ENCODE measurements at regions not wholly inside any gene's neighbourhood (a gene's known extent, or its start where the extent isn't known, plus 50 kb on each side); places are given as distances from the start of the nearest gene placed in this dataset.
"Not testable (repeated sequence)": the region's sequence is repeated elsewhere in the genome, so short reads cannot be mapped to it uniquely, and the experiment has no call there.

DNA sequence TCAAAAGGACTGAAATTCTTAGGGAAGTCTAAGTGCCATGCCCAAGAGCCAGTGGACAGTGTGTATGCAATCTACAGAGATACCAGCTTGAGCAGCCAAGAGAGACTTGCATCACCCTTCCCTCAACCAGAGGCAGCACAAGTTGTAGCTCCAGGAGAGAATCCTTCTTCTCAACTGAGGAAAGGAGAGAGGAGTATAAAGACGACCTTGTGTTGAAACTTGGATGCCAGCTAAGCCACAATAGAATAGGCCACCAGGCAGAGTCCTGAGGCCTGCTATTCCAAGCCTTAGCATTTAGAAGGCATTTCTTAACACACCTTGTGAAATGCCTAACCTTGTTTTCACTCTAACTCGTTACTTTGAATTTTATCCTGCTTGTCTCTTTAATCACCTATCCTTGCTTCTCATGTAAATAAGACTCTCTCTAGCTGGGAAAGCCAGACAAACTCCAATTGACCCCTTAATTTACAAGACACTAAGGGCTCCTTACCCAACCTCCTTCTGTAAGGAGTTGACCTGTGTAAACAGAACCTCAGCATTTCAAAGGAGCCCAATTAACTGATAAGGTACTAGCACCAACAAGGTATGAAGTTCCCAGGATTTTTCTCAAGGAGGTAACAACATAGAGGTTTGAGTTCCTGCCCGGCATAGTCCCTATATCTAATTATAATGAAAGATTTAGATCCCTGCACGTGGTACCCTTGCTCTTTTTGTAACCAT lies 738.8 kb downstream of the AMY1C start:
- no peak for DNase-seq

DNA sequence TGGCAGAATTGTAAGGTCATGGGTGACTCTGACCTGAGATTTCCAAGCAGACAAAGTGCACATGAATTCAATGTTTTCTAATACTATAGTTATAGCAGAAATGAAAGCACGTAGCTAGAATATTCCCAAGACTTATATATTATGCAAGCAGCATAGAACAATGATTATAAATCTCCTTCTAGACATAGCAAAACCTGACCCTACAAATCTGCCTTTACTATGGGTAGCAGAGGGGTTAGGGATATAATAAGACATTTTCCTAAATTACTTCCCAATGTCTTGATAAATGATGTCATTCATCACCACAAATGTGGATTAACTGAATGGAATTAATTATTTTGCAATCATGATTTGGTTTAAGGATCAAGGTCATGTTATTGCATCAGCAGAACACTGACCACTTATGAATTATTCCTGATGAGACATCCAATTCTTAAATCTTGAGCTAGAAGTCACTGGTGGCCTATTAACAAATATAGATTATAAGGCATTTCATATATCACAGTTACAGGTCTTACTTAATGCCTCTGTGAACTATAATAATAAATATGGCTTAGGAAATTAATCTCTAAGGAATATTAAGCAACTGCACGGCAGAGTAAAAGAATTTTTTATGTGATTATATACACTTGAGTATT lies 776.6 kb downstream of the AMY1C start:
- no peak for DNase-seq

DNA sequence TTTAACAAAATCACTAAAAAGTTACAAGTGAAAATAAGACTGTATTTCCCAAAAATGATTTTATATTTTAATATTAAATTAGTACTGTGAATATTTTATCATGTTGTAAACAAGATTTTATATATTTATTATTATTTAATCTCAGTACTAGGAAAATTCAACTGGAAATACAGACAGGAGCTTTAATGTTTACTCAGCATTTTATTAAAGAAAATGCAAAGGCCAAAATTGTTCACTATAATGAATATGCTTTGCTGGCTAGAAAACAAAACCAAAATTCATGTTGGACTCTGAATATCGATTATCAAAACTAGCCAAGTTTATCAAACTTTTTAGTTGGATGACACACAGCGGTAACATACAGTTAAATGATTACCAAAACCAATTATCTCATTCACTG lies 782.3 kb downstream of the AMY1C start:
- no peak for DNase-seq

DNA sequence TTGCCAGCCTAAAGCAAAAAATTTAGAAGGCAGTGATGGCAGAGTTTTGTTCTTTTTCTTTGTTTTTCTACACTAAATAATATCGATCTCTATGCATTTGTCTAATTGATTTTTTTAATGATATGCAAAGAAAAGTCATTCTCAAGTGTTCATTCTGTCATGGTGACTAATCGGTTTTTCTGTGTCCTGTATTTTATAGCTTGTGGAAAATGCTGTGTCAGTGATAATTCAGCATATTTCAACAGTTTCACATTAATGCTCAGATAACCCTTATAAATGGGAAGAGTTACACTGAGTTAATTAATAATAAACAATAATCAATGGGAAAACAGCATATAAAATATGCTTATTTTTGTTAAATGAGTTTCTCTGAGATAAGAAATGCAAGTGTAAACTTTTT lies 824.9 kb downstream of the AMY1C start:
- no peak for DNase-seq

DNA sequence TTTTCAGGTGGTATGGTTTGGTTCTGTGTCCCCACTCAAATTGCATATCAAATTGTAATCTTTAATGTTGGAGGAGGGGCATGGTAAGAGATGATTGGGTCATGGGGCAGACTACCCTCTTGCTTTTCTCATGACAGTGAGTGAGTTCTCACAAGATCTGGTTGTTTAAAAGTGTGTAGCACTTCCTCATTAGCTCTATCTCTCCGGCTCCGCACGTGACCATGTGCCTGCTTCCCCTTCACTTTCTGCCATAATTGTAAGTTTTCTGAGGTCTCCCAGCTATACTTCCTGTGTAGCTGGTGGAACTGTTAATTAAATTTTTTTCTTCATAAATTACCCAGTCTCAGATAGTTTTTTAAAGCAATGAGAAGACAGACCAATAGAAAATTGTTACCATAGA lies 843.2 kb downstream of the AMY1C start:
- no peak for DNase-seq

DNA sequence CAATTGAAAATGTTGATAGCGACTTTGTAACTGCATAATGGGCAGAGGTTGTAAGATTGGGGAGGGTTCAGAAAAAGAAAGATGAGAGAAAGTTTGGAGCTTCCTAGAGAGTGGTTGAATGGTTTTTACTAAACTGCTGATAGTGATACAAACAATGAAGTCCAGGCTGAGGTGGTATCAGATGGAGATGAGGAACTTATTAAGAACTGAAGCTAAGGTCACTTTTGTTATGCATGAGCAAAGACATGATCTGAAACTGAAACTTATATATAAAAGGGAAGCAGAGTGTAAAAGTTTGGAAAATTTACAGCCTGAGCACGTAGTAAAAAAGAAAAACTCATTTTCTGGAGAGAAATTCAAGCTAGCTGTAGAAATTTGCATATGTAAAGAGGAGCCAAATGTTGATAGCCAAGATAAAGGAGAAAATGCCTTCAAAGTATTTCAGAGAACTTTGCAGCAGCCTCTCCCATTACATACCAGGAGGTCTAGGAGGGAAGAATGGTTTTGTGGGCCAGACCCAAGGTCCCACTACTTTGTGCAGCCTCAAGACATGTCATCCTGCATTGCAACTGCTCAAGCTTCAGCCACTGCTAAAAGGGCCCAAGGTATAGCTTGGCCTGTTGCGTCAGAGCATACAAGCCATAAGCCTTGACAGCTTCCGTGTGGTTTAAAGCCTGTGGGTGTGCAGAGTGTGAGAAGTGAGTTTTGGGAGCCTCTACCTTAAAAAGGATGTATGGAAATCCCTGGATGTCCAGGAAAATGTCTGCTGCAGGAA lies 843.9 kb downstream of the AMY1C start:
- DNase-seq, result no peak

DNA sequence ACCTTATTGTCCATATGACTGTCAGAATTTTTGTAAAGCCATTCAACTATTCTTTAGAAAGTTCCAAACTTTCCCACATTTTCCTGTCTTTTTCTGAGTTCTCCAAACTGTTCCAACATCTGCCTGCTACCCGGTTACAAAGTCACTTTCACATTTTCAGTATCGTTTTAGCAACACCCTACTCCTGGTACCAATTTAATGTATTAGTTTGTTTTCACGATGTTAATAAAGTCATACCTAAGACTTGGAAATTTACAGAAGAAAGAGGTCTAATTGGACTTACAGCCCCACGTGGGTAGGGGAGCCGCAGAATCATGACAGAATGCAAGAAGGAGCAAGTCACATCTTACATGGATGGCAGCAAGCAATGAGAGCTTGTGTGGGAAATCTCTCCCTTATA lies 867.8 kb downstream of the AMY1C start:
- no peak for DNase-seq

DNA sequence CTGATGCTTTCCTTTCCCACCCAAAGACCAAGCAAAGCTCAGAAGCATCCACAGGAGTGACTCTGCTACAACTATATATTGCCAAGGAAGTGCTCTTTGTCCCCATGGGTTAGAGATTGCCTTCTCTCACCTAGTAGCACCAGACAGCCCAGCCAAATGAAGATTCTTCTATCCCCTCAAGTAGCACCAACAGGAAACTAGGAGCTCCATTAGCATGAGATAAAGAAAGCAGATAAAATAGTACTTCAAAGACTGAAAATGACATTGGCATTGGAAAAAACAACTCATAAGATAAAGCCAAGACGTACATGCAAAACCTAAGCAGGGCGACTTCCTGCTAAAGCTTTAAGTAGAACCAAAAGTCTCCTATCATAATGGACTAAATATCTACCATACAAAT lies 871.5 kb downstream of the AMY1C start:
- DNase-seq, result no peak

DNA sequence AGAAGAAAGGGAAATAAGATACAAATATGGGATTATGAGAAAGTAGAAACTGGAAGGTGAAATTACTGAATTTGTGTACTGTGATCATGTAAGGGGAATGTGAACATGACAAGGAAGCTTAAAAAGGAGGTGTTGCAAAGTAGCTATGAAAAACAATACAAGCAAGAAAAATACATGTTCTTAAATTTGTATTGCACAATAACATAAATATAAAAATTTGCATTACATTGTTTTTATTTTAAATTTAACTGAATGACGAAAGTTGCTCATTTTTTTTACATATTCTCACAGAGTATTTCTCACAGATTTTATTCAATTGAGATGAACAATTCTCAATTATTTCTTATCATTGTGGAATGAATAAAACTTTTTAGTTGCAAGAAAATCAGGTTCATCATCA lies 874.8 kb downstream of the AMY1C start:
- DNase-seq, result no peak

DNA sequence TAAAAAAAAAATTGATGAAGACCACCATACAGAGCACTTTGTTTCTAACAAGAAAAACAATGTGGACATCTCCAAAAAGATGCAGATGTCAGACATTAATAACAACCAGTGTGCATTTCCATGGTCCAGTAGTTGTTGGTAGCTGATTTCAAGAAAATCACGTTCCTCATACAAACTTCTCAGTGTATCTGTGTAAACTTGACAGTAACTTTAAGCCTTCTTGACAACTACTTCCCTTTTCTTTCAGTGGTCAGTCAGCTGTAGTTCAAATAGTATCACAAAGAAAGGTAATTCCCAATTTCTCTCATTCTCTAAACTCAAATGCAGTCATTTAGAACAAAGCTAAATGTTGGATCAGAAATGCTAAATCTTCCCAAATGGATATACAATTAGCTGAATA lies 879.9 kb downstream of the AMY1C start:
- DNase-seq, result no peak

DNA sequence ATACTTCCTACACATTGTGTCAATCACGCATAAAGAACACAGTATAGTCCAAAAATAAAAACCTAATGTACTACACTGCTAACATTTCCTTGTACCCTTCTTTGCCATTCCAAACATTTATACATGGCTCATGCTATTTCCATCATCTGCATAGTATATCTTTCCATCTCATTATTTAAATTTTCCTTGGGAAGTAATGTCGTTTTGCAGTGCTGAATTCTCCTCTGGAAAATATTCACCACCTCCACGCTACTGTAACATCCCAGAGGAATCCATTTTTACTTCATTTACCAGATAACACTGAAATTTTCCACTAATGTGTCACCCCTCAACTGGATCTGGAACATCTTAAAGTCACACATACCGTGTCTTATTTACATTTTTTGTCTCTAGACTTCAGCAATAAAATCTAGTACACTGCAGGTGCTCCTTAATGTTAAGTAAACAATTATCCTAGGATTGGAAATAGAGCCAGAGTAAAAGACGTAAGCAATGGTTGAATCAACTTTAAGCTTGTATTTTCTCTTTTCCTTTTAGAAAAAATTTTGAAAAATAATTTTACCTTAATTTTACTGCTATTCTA lies 881.0 kb downstream of the AMY1C start:
- no peak for DNase-seq

DNA sequence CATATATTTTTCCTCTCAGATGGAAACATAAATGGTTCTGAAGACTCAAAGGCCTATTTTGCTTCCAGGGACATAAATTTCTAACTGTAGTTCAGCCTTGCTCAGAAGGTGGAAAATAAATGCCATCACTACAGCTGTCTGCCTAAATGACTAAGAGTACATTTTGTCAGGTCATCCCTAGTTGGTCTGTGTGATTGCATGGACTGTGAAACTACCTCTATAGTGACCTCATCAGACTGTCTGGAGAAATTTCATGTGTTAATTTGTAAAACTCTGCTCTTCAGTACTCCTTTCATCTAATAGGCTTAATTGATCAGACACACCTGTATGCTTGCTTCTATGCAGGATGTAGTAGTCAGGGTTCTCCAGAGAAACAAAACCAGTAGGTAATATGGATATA lies 886.9 kb downstream of the AMY1C start:
- no peak for DNase-seq

DNA sequence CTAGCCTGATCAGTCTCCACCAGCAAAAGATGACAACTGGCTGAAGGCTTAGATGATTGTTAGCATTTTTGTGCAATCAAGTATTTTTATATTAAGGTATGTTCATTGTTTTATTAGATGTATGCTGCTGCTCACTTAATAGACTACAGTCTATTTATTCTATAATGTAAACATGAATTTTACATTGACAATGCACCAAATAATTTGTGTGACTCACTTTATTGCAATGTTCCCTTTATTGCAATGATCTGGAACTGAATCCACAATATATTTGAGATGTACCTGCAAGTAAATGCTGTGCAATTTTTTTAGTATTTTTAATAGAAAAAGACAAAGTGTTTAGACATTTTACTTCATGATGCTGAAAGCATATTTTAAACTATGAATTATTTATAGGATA lies 896.5 kb downstream of the AMY1C start:
- DNase-seq, result no peak

DNA sequence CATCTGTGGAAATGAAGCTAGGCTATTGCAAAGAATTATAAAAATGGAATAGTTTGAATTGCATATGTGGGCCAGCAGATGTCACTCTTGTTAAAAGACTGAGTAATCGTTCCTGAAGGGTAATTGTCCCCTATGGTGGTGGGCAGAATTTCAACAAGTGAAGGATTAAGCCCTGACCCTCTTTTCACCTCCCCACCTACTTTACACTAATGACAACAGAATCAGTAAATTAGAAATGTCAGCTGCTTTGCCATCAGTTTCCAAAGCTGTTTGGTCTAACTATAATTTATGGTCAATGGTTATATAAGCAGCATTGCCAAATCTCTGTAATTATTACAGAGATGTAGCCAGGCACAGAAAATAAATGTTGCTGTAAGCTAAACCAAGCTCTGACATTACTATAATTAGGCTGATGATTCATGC lies 898.6 kb downstream of the AMY1C start:
- DNase-seq, result no peak

DNA sequence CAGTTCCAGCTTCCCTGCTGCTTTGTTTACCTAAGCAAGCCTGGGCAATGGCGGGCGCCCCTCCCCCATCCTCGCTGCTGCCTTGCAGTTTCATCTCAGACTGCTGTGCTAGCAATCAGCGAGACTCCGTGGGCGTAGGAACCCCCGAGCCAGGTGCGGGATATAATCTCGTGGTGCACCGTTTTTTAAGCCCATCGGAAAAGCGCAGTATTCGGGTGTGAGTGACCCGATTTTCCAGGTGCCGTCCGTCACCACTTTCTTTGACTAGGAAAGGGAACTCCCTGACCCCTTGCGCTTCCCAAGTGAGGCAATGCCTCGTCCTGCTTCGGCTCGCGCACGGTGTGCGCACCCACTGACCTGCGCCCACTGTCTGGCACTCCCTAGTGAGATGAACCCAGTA lies 914.7 kb downstream of the AMY1C start:
- not testable (repeated sequence) for DNase-seq

DNA sequence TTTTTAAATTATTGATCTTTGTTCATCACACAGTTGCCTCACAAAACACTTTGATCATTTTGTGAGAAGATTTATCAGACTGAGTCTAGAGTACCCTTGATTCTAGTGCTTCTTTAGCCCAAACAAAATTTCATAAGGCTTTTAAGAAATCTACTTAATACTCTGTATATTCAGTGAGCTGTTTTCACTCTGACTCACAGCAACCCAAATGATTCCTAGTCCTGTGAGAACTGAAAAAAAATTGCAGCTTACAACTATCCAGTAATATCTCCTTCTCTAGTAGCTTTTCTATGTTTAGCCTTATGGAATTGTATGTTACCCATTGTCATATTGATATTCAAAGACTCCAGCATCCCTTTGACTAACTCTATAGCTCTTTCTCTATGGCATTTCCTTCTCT lies 915.6 kb downstream of the AMY1C start:
- DNase-seq, result no peak

DNA sequence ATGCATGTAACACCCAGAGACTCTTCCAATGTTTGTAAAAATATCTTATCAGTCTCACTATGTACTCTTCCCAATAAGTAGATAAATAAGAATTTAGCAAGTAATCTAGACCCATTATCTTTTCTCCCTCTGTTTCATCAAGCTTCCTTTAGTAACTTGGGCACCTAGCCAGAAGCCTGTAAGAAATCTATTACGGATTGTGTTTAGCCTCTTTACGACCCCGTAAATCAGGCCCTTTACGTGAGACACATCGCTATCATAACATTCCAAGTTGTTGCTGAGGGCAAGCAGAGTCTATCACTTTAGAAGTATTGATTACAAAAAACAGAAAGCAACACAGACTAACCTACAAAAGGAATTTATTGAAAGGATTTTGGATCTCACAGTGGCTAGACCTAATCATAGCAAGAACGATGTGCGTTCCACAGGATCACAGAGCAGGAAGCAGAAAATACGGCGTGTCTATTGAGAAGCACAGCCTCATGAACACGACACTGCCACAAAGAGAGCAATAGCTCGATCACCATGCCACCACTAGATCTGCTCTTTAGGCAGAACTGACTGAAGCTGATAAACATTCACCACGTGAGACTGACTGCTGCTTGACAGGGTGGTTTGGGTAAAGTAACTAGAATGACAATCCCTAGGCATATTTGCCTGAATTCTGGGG lies 922.1 kb downstream of the AMY1C start:
- DNase-seq, result no peak

DNA sequence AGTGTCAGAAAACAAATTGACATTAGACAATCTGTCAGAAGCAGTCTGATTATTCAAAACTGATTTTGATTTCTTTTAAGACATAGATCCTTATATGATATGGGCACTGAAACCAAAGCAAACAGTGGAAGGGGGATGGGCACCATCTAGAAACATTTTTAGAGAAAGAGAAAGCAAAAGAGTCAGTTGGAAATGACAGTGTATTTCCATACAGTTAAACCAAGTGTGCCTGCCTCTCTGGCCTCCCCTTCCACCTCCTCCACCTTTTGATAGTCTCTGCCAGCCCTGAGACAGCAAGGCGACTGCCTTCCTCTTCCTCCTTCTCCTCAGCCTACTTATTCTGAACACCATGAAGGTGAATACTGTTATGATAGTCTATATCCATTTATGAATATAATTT lies 949.7 kb downstream of the AMY1C start:
- DNase-seq, result no peak

DNA sequence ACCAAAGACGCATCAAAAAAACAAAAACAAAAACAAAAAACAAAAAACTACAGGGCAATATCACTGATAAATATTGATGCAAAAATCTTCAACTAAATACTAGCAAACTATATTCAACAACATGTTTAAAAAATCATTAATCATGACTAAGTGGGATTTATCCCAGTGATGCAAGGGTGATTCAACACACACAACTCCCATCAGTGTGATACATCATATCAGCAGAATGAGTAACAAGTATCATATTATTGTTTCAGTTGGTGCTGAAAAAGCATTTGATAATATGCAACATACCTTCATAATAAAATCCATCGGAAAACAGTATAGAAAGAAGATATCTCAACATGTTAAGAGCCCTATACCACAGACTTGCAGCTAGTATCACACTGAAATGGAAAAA lies 953.0 kb downstream of the AMY1C start:
- DNase-seq, result no peak

DNA sequence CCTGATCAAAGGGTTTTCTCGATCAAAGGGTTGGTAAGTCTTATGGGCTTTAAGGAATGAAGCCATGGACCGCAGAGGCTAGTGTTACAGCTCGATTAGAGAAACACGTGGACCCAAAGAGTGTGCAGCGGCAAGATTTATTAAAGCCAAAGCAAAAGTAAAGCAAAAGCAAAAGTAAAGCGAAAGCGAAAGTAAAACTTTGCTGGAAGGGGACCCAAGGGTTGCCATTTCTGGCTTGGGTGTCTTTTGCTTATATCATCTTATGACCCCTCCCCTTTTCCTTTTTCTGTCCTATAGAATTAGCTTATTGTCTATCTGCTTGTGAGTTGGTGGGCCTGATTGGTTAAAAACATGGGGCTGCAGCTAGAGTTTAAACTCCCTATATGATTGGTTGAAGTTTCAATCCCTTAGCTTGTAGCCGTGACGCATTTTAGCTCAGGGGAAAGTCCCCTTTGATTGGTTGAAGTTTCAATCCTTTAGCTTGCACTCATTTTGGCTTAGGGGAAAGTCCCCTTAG lies 957.0 kb downstream of the AMY1C start:
- DNase-seq, result no peak

DNA sequence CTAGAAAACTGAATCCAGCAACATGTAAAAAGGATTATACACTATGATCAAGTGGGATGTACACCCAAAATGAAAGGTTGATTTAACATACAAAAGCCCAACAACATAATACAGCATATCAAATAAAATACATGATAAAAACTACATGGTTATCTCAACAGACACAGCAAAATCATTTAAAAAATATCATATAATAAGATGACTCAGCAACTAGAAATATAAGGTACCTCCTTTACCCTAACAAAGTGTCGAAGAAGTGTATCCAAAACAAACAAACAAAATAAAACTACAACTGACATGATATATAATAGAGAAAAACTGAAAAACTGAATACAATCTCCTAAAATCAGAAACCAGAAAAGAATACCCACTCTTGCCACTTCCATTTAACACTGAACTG lies 969.1 kb downstream of the AMY1C start:
- no peak for DNase-seq

DNA sequence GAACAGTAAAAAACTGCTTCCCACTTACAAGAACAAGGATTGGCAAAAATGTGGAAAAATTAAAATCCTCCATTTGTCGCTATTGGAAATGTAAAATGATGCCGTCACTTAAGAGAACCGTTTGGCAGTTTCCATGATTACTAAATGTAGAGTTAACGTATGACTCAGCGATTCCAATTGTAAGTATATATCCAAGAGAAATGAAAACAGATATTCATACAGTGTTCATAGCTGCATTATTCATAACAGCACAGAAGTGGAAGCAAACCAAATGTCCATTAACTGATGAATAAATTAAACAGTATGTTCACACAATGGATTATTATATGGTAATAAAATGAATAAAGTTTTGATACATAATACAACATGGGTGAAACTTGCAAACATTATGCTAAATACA lies 971.0 kb downstream of the AMY1C start:
- DNase-seq, result no peak

DNA sequence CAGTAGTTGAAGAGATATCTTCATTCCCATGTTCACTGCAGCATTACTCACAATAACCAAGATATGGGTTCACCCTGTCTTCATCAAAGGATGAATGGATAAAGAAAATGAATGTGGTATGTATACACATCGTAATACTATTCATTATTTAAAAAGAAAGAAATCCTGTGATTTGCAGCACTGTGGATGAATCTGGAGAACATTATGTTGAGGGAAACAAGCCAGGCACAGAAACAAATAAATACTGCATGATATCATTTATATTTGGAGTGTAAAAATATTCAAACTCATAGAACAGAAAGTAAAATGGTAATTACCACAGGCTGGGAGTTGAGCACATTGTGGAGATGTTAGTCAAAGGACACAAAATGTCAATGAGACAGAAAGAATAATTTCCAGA lies 977.2 kb downstream of the AMY1C start:
- DNase-seq, result no peak

Data from DMS 273 treated with DMSO at 0.1 percent for 48 hours (cell line).